AG20443 (cell line): ENCODE measurements at regions not wholly inside any gene's neighbourhood (a gene's known extent, or its start where the extent isn't known, plus 50 kb on each side); places are given as distances from the start of the nearest gene placed in this dataset.
"Not testable (repeated sequence)": the region's sequence is repeated elsewhere in the genome, so short reads cannot be mapped to it uniquely, and the experiment has no call there.

Experiments used
- DNase-seq: peaks from one replicate; pipeline ENCODE4 v3.0.0; 2012; ENCODE audit warnings: low spot score, mixed read lengths

GRCh38 chrX:131356725-131357124 lies 67.6 kb upstream of the IGSF1 start:
- no peak for DNase-seq

GRCh38 chrX:131359611-131360010 lies 70.5 kb upstream of the IGSF1 start:
- DNase-seq: no peak

DNA sequence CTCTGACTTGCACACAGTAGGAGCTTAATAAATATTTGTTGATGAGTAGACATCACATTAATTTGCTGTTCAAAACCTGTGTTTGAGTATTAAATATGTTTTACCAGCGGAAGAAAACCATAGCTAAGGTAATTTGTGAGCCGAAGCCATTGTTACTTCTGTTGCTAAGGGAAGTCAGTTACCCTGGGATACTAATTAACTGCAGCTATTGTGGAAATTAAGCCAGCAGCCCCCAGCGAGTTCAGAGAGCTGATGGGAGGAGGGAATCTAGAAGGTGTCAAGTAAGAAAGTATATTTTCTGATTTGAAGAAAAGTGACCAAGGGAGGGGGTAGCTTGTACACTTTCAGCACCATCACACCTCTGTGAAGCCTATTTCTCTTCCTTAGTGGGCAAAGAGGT lies 76.7 kb upstream of the IGSF1 start:
- no peak for DNase-seq

DNA sequence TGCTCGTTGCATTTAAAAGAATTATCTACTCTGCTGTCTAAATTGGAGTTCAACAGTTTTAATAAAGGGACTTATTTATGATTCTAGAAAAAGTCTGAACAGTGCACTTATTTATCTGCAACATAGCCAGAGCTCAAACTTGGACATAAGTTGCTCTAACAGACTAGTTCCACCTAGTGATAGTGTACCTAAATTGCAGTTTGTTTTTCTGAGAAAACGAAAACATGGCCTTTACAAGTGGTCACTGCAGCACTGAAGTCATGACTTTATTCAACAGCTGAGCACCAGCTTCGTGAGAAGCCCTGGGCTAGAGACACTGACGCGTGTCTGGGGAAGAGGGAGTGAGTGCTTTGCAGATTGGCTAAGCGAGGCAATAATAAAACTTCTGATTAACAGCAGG lies 77.3 kb upstream of the IGSF1 start:
- no peak for DNase-seq

DNA sequence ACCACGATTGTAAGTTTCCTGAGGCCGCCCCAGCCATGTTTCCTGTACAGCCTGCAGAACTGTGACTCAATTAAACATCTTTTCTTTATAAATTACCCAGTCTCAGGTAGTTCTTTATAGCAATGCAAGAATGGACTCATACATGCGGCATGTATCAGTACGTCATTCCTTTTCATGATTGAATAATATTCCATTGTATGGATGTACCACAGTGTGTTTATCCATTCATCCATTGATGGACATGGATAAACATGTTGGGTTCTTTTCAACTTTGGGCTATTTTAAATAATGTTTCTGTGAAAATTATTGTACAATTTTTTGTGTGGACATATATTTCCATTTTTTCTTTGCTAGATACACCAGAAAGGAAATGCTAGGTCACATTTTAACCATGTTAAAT lies 99.2 kb upstream of the IGSF1 start:
- DNase-seq: no peak

- no peak for DNase-seq
Measured at GRCh38 chrX:131392666-131393065, 103.6 kb upstream of the IGSF1 start.

- no peak for DNase-seq
Measured at GRCh38 chrX:131393426-131393825, 104.3 kb upstream of the IGSF1 start.

- no peak for DNase-seq
Measured at GRCh38 chrX:131394384-131394783, 105.3 kb upstream of the IGSF1 start.

DNA sequence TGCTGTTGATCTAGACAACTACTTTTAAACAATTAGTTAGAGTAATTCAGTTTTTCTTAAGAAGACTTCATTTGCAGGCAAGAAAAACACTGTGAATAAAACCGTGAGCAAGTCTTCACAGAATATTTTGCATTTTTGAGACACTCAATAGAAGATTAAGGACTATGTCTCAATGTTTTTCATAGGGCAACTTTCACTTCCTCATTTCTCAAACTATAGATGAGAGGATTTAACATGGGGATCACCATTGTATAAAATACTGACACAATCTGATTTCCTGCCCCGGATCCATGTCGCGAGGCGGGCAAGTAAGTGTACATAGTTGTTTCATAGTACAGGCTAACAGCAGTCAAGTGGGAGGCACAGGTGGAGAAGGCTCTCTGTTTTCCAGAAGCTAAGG lies 108.8 kb upstream of the IGSF1 start:
- DNase-seq: no peak

GRCh38 chrX:131399678-131400428 lies 110.7 kb upstream of the IGSF1 start:
- no peak for DNase-seq

DNA sequence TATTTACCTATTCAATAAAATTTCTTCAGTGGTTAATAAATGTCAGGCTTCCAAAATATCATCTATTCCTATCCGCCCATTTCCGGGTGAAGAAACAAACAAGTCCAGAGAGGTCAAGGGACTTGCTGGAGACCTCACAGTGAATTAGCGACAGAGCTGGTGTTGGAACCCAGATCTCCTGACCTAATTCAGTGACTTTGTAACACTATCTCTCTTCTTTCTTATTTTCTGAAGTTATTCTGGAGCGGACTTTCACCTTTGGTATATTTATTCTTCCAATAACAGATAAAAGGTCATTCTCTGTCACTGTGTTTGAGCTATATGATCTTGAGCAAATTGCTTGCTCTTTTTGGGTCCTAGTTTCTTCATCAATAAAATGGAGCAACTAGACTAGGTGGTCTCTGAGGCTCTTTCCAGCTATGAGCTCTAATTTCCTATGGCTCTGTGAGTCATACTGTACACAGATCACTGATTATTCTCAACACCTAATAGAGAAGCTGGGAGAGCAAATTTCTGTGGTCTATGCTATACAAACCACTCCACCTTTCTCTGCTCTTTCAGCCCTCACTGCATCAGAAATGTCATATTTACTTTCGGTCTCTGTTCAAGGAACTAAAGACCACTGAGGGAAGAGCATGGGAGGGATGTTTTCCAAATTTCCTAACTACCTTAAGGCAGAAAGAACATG lies 113.2 kb upstream of the IGSF1 start:
- DNase-seq: no peak

GRCh38 chrX:131405497-131405896 lies 116.4 kb upstream of the IGSF1 start:
- peak; percentile 3 for DNase-seq

- no peak for DNase-seq
Measured at GRCh38 chrX:131424895-131425294, 119.0 kb upstream of the OR13H1 start.

DNA sequence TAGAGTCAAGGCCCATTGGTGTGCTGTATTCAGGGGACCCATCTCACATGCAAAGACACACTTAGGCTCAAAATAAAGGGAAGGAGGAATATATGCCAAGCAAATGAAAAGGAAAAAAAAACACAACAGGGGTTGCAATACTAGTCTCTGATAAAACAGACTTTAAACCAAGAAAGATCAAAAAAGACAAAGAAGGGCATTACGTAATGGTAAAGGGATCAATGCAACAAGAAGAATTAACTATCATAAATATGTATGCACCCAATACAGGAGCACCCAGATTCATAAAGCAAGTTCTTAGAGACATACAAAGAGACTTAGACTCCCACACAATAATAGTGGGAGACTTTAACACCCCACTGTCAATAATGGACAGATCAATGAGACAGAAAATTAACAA lies 113.4 kb upstream of the OR13H1 start:
- DNase-seq: not testable (repeated sequence)

- no peak for DNase-seq
Measured at GRCh38 chrX:131441033-131441432, 102.8 kb upstream of the OR13H1 start.

DNA sequence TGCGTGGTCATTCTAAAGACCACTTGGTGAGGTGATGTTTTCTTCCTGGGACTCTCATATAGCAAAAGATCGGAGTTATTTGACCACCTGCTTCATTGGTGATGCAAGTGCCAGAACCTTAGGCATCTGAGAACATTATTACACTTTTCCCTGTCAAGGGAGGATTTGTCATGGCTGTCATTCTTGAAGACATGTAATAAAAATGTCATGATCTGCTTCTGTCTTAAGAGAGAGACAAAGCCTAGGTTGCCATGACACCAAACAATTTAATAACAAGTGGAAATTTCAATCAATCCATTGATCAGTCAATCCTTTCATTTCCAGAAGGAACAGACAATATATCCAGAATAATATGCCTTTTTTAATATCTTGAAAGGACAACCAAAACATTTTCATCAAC lies 97.9 kb upstream of the OR13H1 start:
- DNase-seq: no peak

GRCh38 chrX:131461855-131462254 lies 82.0 kb upstream of the OR13H1 start:
- DNase-seq: not testable (repeated sequence)

DNA sequence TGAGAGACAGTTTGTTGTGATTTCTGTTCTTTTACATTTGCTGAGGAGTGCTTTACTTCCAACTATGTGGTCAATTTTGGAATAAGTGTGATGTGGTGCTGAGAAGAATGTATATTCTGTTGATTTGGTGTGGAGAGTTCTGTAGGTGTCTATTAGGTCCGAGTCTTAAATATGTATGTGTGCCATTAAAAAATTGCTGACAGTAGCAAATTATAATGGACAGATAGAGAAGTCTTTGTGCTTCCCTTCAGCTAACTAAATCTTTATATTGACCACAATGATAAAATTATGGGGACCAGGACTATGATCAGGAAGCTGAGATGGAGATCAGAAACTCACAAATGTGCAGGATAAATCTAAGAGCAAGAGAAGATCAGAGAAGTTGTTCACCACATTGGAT lies 70.1 kb upstream of the OR13H1 start:
- DNase-seq: not testable (repeated sequence)

DNA sequence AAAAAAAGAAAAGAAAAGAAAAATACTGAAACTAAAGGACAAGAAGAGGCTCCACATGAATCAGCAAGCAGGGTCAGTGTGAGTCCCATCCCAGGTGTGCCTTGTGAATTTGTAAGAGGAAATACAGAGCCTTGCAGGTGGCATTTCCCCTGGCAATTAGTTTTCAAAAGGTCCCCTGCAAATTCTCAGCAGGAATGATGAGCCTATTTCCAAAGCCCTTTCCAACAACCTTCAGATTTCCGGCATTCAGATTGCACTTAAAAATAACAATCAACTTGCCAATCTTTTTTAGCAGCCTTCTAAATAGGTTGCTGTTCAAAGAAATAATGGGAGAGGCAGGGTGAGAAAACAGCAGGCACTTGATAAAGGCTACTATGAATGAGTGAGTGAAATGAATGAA lies 66.4 kb upstream of the OR13H1 start:
- DNase-seq: no peak
